HG03439 (cell line): ENCODE measurements at regions not wholly inside any gene's neighbourhood (a gene's known extent, or its start where the extent isn't known, plus 50 kb on each side); places are given as distances from the start of the nearest gene placed in this dataset.
A peak's percentile ranks its signal among the peaks of the same experiment; 100 is the strongest.

Experiments used
- ATAC-seq: cut with Tn5 transposase; IDR thresholded peaks from one replicate; pipeline ENCODE4 v1.9.1; 2021; ENCODE audit warnings: mild to moderate bottlenecking, moderate library complexity; ENCODE audit not compliant: unreplicated experiment

DNA sequence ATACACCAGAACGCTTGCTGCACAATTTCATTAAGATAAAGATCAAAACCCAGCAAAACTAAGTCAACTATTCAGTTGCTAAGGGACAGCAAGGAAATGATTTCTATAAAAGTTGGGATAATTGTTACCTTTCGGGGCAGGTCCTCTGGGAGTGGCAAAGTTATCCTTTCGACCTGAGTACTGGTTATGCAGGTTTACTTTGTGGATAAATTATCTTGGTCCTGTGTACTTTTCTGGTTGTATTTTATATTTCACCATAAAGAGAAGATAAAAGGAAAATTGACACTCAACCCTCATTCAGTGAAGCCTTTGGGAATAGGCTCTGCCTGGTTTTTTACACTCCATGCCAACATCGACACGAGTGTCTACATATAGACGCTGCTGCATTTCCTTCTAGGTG is 146.5 kb downstream of the SYK start:
- ATAC-seq: no peak

DNA sequence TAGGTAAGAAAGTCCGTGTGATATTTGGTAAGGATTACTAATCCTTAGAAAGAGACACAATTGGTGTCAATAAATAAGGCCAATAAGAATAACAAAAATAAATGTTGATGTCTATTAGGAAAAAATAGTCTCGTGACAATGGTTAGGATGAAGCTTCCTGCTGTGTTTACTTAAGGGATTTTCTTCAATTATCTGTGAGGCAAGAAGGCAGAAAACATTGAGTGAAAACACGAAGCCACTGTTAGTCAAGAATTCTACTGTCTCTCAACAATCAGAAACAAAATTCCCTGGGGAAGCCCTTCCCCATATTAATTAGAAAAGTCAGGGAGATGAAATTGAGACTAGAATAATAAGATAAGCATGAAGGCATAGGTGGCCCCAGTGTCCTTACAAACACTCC is 149.0 kb downstream of the SYK start:
- ATAC-seq: no peak

DNA sequence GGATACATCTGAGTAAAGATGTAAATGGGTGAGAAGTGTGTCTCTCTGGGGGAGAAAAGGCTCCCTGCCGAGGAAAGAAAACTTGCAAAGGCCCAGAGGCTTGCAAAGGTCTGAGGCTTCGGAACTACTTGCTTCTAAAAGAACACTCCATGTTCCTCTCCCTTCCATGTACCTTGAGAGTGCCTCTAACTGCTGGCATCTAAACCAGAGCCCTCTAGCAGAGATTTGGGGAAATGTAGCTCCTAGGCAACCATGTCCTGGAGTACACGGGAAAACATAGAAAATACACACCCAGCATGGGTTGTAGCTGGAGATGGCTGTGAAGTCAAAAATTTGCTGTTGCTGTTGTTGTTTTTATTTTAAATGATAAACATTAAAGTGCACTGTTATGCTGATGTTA is 151.6 kb downstream of the SYK start:
- no peak for ATAC-seq

DNA sequence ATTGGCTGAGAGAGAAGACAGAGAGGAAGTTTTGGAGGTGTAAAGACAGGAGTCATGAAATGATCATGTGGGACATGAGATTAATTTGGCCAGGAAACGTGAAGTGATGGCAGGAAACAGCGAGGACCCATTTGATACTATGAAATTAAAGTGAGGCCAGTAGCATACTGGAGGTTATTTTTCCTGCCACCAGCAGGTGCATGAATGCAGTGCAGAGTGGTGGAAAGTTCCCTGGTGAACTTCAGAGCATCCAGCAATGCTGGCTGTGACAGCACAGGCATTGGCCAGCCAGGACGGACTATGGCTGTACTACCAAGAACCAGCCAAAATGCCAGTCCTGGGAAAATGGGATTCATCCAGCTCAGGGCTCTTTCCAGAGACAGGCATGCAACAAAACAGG is 152.2 kb downstream of the SYK start:
- ATAC-seq: no peak

DNA sequence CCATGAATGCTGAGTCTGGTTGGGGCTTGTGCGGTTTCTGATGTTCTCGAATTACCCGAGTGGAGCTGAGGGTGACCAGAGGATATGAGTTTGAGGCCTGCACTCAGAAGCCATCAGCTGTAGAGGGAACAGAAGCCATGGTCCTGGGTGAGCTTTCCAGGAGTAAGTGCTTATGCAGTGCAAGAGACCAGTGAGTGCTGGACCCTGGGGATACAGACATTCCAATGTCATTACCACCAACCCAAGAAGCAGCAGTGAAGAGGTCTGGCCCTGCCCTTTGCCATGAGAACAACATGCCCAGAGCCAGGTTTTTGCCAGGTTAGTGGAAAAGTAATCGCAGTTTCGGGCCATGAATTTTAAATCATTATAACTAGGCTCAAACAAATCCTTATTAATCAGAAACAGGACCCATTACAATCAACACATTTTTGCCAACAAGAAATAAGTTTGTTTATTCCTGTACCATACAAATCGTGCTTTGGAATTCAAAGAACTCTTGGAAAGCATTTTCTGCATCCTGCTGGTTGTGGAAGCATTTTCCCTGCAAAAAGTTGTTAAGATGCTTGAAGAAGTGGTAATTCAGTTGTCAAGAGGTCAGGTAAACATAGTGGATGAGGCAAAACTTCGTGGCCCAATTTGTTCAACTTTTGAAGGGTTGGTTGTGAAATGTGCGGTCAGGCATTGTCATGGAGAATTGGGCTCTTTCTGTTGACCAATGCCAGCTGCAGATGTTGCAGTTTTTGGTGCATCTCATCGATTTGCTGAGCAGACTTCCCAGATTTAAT is 154.6 kb downstream of the SYK start:
- no peak for ATAC-seq

DNA sequence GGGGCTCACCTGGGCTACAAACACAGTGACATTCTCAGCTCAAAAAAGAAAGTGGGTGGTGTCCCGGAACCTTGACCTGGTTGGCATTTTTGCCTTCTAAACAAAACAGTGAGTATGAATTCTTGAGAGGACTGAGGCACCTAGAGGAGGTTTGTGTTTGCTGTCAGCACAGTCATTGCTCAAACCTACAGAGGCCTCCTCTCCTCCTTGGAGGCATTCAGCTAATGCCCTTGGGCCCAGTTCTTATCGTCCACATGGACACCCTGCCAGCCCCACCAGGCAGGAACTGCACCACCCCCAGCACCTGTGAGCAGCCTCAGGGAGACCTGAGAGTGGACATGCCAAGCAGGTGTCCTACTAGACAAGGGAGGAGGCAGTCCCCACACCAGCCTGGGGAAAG is 156.7 kb downstream of the SYK start:
- ATAC-seq: no peak

DNA sequence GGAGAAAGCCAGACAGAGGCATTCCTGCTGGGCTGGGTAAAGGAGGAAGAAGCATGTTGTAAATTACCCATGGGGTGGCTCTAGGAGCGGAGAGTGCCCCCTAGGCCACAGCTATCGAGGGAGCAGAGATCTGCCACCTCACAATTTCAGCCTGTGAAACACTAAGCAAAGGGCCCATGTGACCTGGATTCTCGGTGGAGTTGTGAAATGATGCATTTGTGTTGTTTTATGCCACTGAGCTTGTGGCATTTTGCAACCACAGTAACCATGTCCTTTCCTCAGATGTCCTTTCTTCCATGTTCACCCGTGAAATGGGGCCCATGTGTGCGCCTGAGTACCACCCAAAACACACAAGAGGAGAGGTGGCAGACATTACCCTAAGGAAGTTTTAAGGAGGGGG is 159.3 kb downstream of the SYK start:
- no peak for ATAC-seq

DNA sequence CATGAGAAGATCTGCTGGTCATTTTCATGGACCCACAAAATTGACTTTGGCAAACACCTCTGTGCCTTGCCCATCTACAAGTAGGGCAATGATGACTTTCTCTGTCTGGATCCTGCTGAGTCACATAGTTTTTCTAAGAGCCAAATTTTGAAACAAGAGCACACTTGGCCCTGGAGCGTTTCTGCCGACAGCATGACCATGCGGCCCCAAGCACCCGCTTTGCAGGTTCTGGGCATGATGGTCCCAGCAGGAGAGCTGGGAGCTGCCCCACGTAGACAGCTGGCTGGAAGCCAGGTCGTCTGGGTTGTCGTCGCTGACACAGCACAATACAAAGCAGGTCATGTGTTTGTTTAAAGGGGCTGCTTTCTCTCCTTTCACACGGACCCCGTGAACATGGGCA is 159.8 kb downstream of the SYK start:
- no peak for ATAC-seq

DNA sequence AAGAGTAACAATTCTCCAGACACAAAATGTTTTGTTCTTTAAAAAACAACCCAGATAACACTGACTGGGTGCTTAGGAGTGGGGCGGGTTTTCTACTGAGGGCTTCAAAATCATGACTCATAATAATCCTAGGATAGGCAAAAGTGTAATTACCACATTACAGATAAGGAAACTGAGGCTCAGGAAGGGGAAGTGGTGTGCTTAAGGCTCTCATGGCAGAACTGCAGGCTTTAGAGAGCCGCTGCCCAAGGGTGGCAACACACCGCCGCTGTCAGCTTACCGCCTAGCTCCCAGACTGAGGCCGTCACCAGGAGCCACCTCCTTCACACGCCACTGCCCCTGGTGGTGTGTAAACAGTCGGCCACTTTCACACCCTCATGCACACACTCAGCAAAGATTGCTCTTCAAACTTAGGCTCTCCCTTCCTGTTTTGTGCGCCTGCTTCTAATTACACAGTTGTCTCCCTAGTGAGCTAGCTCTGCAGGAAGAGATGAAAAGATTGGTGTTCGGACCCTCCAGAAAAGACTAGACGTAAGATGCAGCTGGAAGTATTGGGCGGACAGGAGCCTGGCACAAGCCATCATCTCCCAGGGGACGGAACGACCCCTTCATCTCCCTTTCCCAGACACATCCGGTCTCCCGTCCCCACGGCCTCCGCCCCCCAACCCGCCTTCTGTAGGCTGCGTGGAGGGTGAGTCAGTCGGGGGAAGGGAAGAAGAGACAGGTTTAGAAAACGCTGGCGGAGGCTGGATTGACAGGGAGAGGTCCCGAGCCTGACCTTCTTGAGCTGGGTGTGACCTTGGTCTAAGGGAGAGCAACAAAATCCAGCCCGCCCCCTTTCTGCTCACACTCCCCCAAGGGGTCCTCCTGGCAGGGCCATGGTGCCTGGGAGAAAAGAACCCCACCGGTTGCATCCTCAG is 162.7 kb downstream of the SYK start:
- ATAC-seq: no peak

DNA sequence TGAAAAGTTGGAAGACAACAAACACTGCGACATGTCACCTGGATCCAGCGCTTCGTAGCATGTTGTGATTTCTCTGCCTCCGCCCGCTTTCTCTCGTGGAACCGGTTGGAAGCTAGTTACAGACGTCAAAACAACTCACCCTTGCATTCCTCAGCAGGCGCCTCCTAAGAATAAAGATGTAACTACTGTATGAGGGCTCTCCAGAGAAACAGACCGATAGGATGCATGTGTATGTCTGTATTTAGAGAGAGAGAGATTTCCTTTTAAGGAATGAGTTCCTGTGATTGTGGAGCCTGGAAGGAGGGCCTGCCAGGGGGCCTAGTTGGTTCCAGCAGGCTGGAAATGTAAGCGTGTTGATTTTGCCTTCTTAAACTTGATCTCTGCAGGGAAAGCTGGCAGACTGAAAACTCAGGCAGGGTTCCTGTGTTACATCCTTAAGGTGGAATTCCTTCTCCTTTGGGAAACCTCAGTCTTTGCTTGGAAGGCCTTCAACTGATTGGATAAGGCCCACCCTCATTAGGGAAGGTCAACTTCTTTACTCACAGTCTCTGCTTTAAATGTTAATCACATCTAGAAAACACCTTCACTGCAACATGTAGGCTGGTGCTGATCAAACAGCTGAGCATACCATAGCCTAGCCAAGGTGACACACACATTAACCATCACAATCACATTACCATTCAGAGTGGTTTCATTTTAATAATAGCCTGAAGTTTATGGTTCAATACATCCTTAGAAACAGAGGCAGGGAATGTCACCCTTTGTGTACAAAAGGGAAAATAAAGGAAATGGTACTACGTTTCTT is 163.8 kb downstream of the SYK start:
- ATAC-seq: no peak

DNA sequence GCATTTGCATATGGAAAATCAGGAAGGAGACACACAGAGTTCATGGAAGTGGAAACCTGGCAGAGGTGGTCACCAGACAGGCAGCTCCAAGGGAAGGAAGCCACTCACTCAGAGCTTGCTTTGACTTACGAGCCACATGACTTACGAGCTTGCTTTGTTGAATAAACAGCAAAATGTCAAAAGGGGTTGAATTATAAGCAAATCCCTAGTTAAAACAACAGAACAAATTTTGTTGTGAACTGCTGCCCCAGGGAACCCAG is 164.3 kb downstream of the SYK start:
- no peak for ATAC-seq

DNA sequence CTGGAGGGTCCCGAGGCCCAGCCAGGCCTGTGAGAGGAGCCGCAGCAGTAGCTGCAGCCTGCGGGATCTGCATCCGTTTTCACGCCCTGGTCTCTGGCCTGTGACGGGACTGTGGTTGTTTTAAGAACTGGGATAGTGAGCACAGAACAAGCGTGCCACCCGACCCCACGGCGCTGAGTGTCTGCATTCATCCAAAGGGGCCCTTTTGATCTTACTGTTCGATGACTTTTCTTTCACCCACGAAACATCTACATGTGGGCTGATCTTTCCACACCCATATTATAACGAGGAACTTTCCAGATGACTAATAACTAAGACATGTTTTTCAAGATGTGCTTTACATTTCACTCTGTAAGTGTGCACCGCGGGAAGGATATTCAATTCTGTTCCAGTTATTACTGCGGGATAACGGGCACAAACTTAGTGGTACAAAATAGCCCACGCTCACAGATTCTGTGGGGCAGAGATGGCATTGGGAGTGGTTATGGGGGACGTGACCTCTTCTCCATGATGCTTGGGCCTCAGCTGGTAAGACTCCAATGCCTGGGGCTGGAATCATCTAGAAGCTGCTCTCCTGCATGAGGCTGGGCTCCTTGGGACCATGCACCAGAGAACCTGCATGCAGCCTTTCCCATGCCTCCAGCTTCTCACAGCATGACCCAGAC is 165.0 kb downstream of the SYK start:
- no peak for ATAC-seq

DNA sequence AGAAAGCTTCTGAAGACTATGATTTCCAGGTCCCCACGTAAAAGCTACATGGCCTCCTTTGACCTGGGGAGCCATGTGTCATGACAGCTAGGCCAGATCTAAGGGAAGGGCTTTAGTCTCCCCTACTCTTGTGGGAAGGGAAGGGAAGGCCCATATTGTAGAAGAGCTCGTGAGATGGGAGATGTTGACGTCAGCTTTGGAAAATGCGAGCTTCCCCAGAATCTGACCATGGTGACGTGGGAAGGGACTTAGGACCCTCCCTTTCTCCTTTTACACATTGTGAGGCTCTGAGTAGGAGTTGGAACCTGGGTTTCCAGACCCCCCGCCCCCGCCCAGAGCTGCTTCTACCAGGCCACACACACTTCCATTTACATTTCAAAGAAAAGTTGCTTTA is 165.5 kb downstream of the SYK start:
- ATAC-seq: no peak

DNA sequence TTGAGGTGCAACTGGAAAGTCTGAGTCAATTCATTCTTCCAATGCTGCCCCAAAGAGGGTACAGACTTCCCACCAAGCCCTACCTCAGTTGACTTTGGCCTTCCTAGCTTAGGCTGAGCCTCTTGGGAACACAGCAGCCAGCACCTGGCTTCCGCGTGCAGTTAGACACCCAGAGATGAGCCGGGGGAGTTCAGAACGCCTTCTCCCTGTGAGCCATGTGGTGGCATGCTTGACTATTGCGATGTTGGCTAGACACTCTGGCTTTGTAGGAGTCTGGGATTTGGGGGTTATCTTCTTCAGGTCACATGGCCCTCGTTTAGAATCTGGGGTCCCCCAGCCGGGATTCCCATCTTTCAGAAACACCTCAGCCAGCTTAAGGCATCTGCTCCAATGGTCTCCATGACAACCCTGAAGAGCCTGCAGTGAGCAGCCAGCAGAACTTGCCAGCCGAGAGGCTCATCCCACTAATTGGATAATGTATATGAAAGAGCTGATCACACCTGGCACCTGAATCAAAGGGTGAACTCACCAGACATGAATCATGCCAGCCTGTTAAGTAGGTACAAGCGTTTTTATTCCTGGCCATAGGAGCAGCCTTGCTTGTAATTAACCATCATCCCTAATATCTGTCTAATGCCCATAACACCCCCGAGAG is 167.5 kb downstream of the SYK start:
- ATAC-seq: no peak

DNA sequence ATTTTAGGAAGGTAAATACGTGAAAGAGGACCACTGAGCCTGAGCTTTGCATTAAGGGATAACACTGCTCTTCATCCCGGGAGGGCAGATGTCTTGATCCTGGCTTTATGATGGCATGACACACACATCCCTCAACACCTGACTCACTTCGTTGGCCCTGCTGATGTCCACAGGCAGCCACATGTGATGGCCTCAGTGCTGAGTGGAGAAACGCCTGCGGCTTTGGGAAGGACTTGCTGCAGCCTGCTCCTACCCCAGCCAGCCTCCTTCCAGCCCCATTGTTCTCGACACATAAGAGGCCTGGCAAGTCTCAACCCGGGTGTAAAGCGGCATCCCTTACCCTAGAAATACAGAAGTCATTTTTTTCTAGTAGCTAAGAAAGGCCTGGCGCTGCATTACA is 169.0 kb downstream of the SYK start:
- ATAC-seq: no peak

DNA sequence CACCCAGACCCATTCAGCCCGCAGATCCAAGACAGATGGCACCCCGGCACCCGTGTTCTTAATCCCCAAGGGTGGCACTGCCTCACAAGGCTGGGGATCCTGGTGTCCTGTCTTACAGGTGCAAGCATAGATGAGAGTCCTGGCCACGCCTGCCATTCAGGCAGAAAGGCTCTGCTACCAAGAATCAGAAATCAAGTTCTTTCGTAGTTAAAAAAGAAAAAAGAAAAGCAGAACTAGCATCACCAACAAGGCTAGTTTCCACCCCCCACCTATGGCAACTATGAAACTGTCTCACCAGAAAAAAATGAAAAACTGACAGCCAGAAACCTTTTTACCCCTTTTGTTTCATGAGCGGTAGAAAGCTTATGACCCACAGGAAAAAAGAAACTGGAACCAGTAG is 170.4 kb downstream of the SYK start:
- ATAC-seq: peak; percentile 43

DNA sequence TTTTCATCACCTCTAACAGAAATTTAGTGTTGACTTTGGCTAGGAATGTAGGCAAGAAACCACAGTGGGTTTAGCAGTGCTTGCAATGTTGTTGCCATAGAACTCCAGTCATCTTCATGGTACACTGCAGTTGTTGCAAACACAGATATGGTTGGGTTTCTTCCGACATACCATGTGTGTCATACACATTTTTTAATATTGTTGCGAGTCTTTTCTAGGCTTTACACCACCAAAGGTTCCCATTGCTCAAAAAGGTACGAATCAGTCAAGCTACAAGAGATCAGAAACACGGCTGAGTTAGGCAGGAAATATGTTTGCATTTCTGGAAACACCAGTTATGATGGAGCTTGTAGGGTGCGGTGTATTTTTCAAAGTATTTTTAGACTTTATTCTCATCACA is 172.4 kb downstream of the SYK start:
- ATAC-seq: no peak

DNA sequence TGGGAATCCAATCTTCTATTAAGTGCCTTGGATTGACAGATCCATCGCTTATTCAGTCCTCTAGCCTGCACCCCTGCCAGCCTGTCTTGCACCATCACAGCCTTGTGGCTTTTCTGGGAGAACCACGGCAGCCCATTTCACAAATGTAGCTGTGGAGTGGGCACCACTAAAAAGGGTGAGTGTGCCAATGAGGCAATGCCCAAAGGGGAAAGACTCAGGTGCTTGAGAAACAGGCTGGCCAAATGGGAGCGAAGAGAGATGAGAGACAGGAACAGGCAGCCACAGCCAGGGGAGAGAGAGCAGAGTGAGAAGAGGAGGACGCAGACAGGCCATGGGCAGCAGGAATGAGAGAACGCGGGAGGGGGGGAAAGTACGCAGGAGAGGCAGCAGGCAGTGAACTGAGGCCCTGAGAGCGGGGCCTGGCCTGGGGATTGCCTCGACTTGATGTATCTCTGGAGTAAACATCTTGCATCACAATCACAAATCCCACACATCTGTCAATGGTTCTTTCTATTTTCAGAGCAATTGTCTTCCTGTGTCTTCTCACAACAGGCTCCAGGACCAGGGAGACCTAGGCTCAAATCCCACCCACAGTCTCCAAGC is 173.1 kb downstream of the SYK start:
- no peak for ATAC-seq

DNA sequence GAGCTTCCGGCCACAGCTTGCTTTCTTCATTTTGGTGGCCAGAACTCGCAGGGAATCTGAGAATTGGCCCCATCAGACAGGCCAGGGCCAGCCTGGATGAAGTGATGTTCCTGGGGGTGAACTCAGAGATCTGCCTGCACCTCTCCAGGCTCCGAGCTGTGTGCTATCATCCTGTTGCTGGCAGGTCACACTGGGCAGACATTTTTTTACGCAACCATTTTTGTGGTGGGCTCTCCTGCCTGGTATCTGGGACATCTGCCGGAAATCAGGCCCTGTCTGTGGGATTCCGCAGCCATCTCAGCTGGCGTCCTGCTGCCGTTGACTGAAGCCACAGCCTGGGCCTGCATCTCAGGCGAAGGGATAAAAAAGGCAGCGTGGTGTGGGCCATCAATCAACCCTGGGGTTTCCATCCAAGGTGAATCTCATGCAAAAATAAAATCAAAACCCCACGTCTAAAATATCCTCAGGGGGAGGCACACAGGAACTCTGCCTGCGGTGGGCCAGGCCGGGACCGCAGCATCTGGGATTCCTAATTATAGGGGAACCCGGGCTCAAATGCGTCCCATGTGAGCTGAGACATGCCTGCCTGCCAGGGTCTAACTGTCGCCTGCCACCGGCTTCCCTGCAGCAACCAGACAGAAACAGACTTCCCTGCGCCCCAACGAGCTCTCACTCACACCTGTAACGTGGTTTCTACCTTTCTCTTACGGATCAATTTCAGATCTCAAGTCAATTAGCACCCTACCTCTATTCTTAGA is 174.3 kb downstream of the SYK start:
- ATAC-seq: no peak

DNA sequence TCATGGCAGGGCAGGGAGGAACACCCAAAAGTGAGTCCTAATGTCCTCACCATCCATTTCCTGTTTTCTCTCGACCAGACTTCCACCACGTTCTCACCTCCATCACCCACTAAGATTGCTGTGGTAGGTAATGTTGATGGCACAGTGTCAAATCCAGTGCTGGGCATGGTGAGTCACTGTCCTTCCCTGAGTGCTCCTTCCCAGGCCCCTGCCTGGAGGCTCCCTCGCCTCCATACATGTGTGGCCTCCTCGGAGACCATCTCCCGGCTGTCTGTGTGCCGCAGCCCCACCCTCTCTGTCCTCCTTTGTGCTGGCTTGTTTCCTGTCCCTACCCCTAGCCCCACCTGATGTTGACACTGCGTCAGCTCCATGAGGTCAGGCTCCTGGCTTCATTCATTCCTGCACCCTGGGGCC is 177.5 kb downstream of the SYK start:
- no peak for ATAC-seq
